Right atrium auricular region (tissue), 2 donors: ENCODE measurements at regions not wholly inside any gene's neighbourhood (a gene's known extent, or its start where the extent isn't known, plus 50 kb on each side); places are given as distances from the start of the nearest gene placed in this dataset.
A peak's percentile ranks its signal among the peaks of the same experiment; 100 is the strongest.

Source experiments
- DNase-seq: peaks from one replicate; pipeline ENCODE4 v3.0.0-alpha.2; 2019; ENCODE audit warnings: low spot score
- H3K27ac ChIP-seq, 2 donors: fragments of 200-600 bp; sonication (generic); 1 replicate in 1 of 2; 2 replicates in 1 of 2; pipeline ENCODE4 v1.5.1; 2016 to 2019
- H3K27me3 ChIP-seq, 2 donors: fragments of 200-600 bp; sonication (generic); one replicate each; pipeline versions ENCODE4 v1.5.1 to v1.6.0; 2017 to 2019
- H3K36me3 ChIP-seq: fragments of 200-600 bp; sonication (generic); one replicate; pipeline ENCODE4 v1.5.1; 2016
- H3K4me1 ChIP-seq, 2 donors: fragments of 200-600 bp; sonication (generic); one replicate each; pipeline versions ENCODE4 v1.5.1 to v1.6.0; 2017 to 2019
- H3K4me3 ChIP-seq, 2 donors: fragments of 200-600 bp; sonication (generic); 1 replicate in 1 of 2; 2 replicates in 1 of 2; pipeline ENCODE4 v1.5.1; 2017 to 2019; ENCODE audit warnings: mild to moderate bottlenecking in 1 of 2, moderate library complexity in 1 of 2
- H3K9me3 ChIP-seq, 2 donors: fragments of 200-600 bp; sonication (generic); one replicate each; pipeline ENCODE4 v1.5.1; 2019
- CTCF ChIP-seq, 2 donors: fragments of 200-600 bp; sonication (generic); IDR thresholded peaks; one replicate each; pipeline ENCODE4 v1.5.1; 2019; ENCODE audit warnings: antibody characterized with exemption in 2 of 2

DNA sequence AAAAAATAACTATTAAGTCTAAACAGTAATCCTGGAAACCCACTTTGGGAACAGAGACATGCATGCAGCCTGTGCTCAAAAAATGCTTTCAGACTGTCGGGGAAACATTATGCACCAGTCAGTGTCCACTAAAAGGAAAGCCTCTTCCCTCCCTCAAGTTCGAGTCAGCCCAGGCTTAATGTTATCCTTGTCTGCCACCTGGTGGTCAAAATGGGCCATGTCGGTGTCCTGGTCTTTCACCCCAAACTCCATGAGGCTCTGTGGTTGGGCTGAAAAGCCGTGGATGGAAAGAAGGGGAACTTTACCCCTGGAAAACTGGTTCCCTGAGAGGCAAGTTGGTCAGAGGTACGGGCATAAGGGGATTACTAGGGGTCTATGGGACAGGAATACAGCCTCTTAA is 88.4 kb upstream of the ZNF492 start:
- Histone ChIP-seq H3K4me1 (no peaks in the 10 kb centered on the region), H3K27me3 (no peaks in the 10 kb centered on the region), H3K4me3 (no peak overlapping the region), H3K9me3 (peaks cover 0 to 18% of the 10 kb centered on the region in 2 donors), H3K27ac (no peak overlapping the region), H3K36me3 (no peaks in the 10 kb centered on the region)
- peak; percentile 22 to 77 for TF ChIP-seq CTCF (IDR thresholded peaks at IDR 0.05)
- peak; percentile 76 for DNase-seq

- no peaks in the 10 kb centered on the region for H3K4me1 ChIP-seq
- TF ChIP-seq CTCF (IDR thresholded peaks at IDR 0.05) = no peak
- H3K9me3 ChIP-seq = peaks cover 0 to 4% of the 10 kb centered on the region in 2 donors
These were observed 100.4 kb upstream of the ZNF492 start for GRCh38 chr19:22533761-22534160.

GRCh38 chr19:22532388-22533300 is 101.5 kb upstream of the ZNF492 start:
- Histone ChIP-seq H3K36me3 (no peaks in the 10 kb centered on the region), H3K9me3 (peaks cover 0 to 4% of the 10 kb centered on the region in 2 donors), H3K27ac (peak overlapping the region in 1 of 2 donors; percentile 69), H3K4me3 (peak overlapping the region; percentile 31 to 53), H3K4me1 (no peaks in the 10 kb centered on the region), H3K27me3 (no peaks in the 10 kb centered on the region)
- DNase-seq = peak; percentile 92
- TF ChIP-seq CTCF (IDR thresholded peaks at IDR 0.05) = no peak

More at GRCh38 chr19:22533761-22534160, 100.4 kb upstream of the ZNF492 start:
- H3K36me3 ChIP-seq = no peaks in the 10 kb centered on the region
- no peak overlapping the region for H3K4me3 ChIP-seq
- no peak for DNase-seq
- no peaks in the 10 kb centered on the region for H3K27me3 ChIP-seq
- no peak overlapping the region for H3K27ac ChIP-seq

- Histone ChIP-seq H3K9me3 (no peaks in the 10 kb centered on the region), H3K27ac (no peak overlapping the region), H3K4me1 (peaks cover 0 to 2% of the 10 kb centered on the region in 2 donors), H3K27me3 (no peaks in the 10 kb centered on the region), H3K36me3 (no peaks in the 10 kb centered on the region), H3K4me3 (no peak overlapping the region)
- no peak for DNase-seq
- TF ChIP-seq CTCF (IDR thresholded peaks at IDR 0.05) = no peak
These were observed 104.1 kb upstream of the ZNF492 start for GRCh38 chr19:22530042-22530441.

DNA sequence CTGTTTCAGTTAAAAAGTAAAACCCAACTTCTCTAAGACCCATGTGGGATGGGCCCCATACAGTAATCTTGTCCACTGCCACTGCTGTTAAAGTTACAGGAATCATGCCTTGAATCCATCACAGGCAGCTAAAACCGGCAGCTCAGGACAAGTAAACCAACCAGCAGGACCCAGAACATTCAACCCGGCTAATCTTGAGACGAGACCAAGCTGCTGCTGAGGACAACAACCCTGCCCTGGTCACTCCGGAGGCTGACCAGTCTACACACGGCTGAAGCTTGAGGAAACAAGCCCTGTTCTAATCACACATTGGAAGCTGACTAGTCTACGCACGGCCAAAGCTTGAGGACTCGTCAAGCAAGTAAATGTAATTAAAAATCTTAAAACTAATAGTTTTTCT is 105.2 kb upstream of the ZNF492 start:
- Histone ChIP-seq H3K4me1 (peaks cover 0 to 3% of the 10 kb centered on the region in 2 donors), H3K27ac (peak overlapping the region in 1 of 2 donors; percentile 15), H3K4me3 (peak overlapping the region in 1 of 2 donors; percentile 20), H3K36me3 (no peaks in the 10 kb centered on the region), H3K27me3 (no peaks in the 10 kb centered on the region), H3K9me3 (no peaks in the 10 kb centered on the region)
- no peak for TF ChIP-seq CTCF (IDR thresholded peaks at IDR 0.05)
- DNase-seq = no peak
